IMR-90 (cell line): ENCODE measurements at regions not wholly inside any gene's neighbourhood (a gene's known extent, or its start where the extent isn't known, plus 50 kb on each side); places are given as distances from the start of the nearest gene placed in this dataset.

Source experiments
- ATAC-seq: fragments of 200-7000 bp; cut with Tn5 transposase; 2 replicates; pipeline ENCODE4 v1.9.1; 2020; ENCODE audit warnings: low read depth, mild to moderate bottlenecking, moderate library complexity
- BruUV-seq: library from RNA; stranded (reverse); fragments of 400-500 nt; replicated peaks from 2 replicates; lab custom pipeline; 2021; lab: Mats Ljungman, UMichigan
- CTCF ChIA-PET: fragments of 300-600 bp; formaldehyde crosslinking; extraction: SDS; loops from one replicate; lab custom pipeline; 2021; ENCODE audit warnings: antibody characterized with exemption; lab: Yijun Ruan, JAX
- POLR2A ChIA-PET: fragments of 300-600 bp; sonication (Branson Sonifier 250); formaldehyde crosslinking; loops from one replicate; lab custom pipeline; 2022; ENCODE audit warnings: antibody characterized with exemption; ENCODE audit not compliant: unreplicated experiment; lab: Charles Lee
- DNase-seq: peaks from one replicate; pipeline ENCODE4 v3.0.0; 2013
- H2AFZ ChIP-seq: replicated peaks from 2 replicates; pipeline ENCODE3; 2013; ENCODE audit warnings: low read length, mild to moderate bottlenecking; ENCODE audit not compliant: poor library complexity
- H2AK5ac ChIP-seq: 2 replicates; pipeline ENCODE4 v1.6.1; 2013; ENCODE audit warnings: low read depth, low read length, inconsistent platforms
- H2AK9ac ChIP-seq: replicated peaks from 2 replicates; pipeline ENCODE3; 2013; ENCODE audit warnings: mild to moderate bottlenecking, low read depth, low read length, moderate library complexity; ENCODE audit not compliant: poor library complexity
- H2BK120ac ChIP-seq: 2 replicates; pipeline ENCODE4 v1.6.1; 2013; ENCODE audit warnings: low read depth, low read length, inconsistent platforms
- H2BK15ac ChIP-seq: 3 replicates; pipeline ENCODE4 v1.6.1; 2013; ENCODE audit warnings: low read depth, low read length, inconsistent platforms
- H2BK20ac ChIP-seq: 2 replicates; pipeline ENCODE4 v1.6.1; 2013; ENCODE audit warnings: low read depth, mild to moderate bottlenecking, inconsistent platforms, low read length, moderate library complexity
- H2BK5ac ChIP-seq: 2 replicates; pipeline ENCODE4 v1.6.1; 2013; ENCODE audit warnings: mild to moderate bottlenecking, low read depth, low read length, inconsistent platforms; ENCODE audit not compliant: poor library complexity, severe bottlenecking
- H3K14ac ChIP-seq: replicated peaks from 2 replicates; pipeline ENCODE4 v1.6.1; 2013; ENCODE audit warnings: low read depth, low read length, inconsistent platforms
- H3K18ac ChIP-seq: 2 replicates; pipeline ENCODE4 v1.6.1; 2013; ENCODE audit warnings: low read depth, low read length, control low read depth
- H3K23ac ChIP-seq: 2 replicates; pipeline ENCODE4 v1.6.1; 2013; ENCODE audit warnings: low read depth, low read length, inconsistent platforms
- H3K27ac ChIP-seq: 2 replicates; pipeline ENCODE4 v1.5.1; 2013; ENCODE audit warnings: mild to moderate bottlenecking, control low read depth, low read length; ENCODE audit not compliant: insufficient read depth
- H3K27me3 ChIP-seq: 2 replicates; pipeline ENCODE4 v1.6.1; 2013; ENCODE audit warnings: low read length; ENCODE audit not compliant: control insufficient read depth, insufficient read depth
- H3K36me3 ChIP-seq: 2 replicates; pipeline ENCODE4 v1.6.1; 2013; ENCODE audit warnings: low read length, mixed read lengths; ENCODE audit not compliant: control insufficient read depth, insufficient read depth
- H3K4ac ChIP-seq: 2 replicates; pipeline ENCODE4 v1.6.1; 2013; ENCODE audit warnings: low read depth, low read length, inconsistent platforms
- H3K4me1 ChIP-seq: 2 replicates; pipeline ENCODE4 v1.6.1; 2013; ENCODE audit warnings: low read length, mixed read lengths; ENCODE audit not compliant: control insufficient read depth, insufficient read depth
- H3K4me2 ChIP-seq: 2 replicates; pipeline ENCODE4 v1.6.1; 2013; ENCODE audit warnings: low read depth, mild to moderate bottlenecking, control low read depth, low read length, moderate library complexity
- H3K4me3 ChIP-seq: 2 replicates; pipeline ENCODE4 v1.5.1; 2013; ENCODE audit warnings: low read depth, mild to moderate bottlenecking, control low read depth, low read length, moderate library complexity; ENCODE audit not compliant: insufficient read depth
- H3K56ac ChIP-seq: 2 replicates; pipeline ENCODE4 v1.6.1; 2013; ENCODE audit warnings: low read length, inconsistent platforms; ENCODE audit not compliant: insufficient read depth; ENCODE audit errors: extremely low read depth
- H3K79me1 ChIP-seq, 2 experiments: 2 replicates each; pipeline ENCODE4 v1.6.1; 2013; ENCODE audit warnings: low read length in 2 of 2, inconsistent platforms in 1 of 2, low read depth in 1 of 2
- H3K9ac ChIP-seq: 2 replicates; pipeline ENCODE4 v1.6.1; 2013; ENCODE audit warnings: low read depth, low read length, control low read depth
- H3K9me1 ChIP-seq: 2 replicates; pipeline ENCODE4 v1.6.1; 2013; ENCODE audit warnings: low read length, inconsistent platforms; ENCODE audit not compliant: insufficient read depth
- H3K9me3 ChIP-seq: 2 replicates; pipeline ENCODE4 v1.6.1; 2013; ENCODE audit warnings: low read length; ENCODE audit not compliant: control insufficient read depth, insufficient read depth
- H4K20me1 ChIP-seq: 2 replicates; pipeline ENCODE4 v1.6.1; 2013; ENCODE audit warnings: low read length, inconsistent platforms; ENCODE audit not compliant: insufficient read depth
- H4K5ac ChIP-seq: 2 replicates; pipeline ENCODE4 v1.6.1; 2013; ENCODE audit warnings: mild to moderate bottlenecking, low read depth, low read length, control low read depth
- H4K8ac ChIP-seq, 2 experiments: 2 replicates each; pipeline ENCODE4 v1.6.1; 2013; ENCODE audit warnings: low read depth in 2 of 2, low read length in 2 of 2, control low read depth in 1 of 2, inconsistent platforms in 1 of 2
- H4K91ac ChIP-seq: 2 replicates; pipeline ENCODE4 v1.6.1; 2013; ENCODE audit warnings: low read depth, low read length, inconsistent platforms; ENCODE audit not compliant: insufficient read depth
- BHLHE40 ChIP-seq: fragments of 150-350 bp; IDR thresholded peaks from 2 replicates; pipeline ENCODE4 v1.6.1; 2016; ENCODE audit warnings: mild to moderate bottlenecking, low read depth, low read length
- CEBPB ChIP-seq: IDR thresholded peaks from 2 replicates; pipeline ENCODE4 v1.6.1; 2012; ENCODE audit warnings: low read depth, low read length, improper control_type of control experiment
- CHD1 ChIP-seq: IDR thresholded peaks from 2 replicates; pipeline ENCODE4 v1.6.1; 2012; ENCODE audit warnings: low read depth, low read length, improper control_type of control experiment
- FOS ChIP-seq: fragments of 150-350 bp; IDR thresholded peaks from 2 replicates; pipeline ENCODE4 v1.6.1; 2016; ENCODE audit warnings: low read depth, low read length
- MAFK ChIP-seq: IDR thresholded peaks from 2 replicates; pipeline ENCODE4 v1.6.1; 2012; ENCODE audit warnings: low read depth, low read length, improper control_type of control experiment
- MAZ ChIP-seq: IDR thresholded peaks from 2 replicates; pipeline ENCODE4 v1.6.1; 2012; ENCODE audit warnings: low read depth, mild to moderate bottlenecking, low read length, improper control_type of control experiment, moderate library complexity, borderline replicate concordance
- MXI1 ChIP-seq: IDR thresholded peaks from 2 replicates; pipeline ENCODE4 v1.6.1; 2012; ENCODE audit warnings: low read depth, mild to moderate bottlenecking, low read length, moderate library complexity, borderline replicate concordance
- NFE2L2 ChIP-seq: fragments of 150-350 bp; IDR thresholded peaks from 2 replicates; pipeline ENCODE4 v1.6.1; 2016; ENCODE audit warnings: low read depth, mild to moderate bottlenecking, low read length
- POLR2A ChIP-seq: IDR thresholded peaks from 2 replicates; pipeline ENCODE4 v1.6.1; 2012; ENCODE audit warnings: mild to moderate bottlenecking, low read depth, low read length
- RAD21 ChIP-seq: IDR thresholded peaks from 2 replicates; pipeline ENCODE4 v1.6.1; 2012; ENCODE audit warnings: low read length, improper control_type of control experiment
- RCOR1 ChIP-seq: IDR thresholded peaks from 2 replicates; pipeline ENCODE4 v1.6.1; 2012; ENCODE audit warnings: mild to moderate bottlenecking, low read length, improper control_type of control experiment; ENCODE audit not compliant: insufficient replicate concordance
- RFX5 ChIP-seq: IDR thresholded peaks from 2 replicates; pipeline ENCODE4 v1.8.0; 2012; ENCODE audit warnings: low read depth, mild to moderate bottlenecking, low read length, moderate library complexity
- SMC3 ChIP-seq: fragments of 150-350 bp; IDR thresholded peaks from 2 replicates; pipeline ENCODE4 v1.6.1; 2016; ENCODE audit warnings: low read depth, mild to moderate bottlenecking, antibody characterized with exemption, low read length, moderate library complexity
- WGBS, 2 experiments: methylation state at CpG; one replicate each; pipeline versions ENCODE4 v1.1.5 to v1.1.7; 2013; ENCODE audit warnings: missing lambda C conversion rate in 2 of 2; ENCODE audit not compliant: insufficient read length in 1 of 2; ENCODE audit errors: extremely low coverage in 2 of 2; 5-methylcytosine and 5-hydroxymethylcytosine counted together
- dilution Hi-C: fragments of 300-500 bp; cut with HindIII; formaldehyde crosslinking; loops from one replicate; pipeline ENCODE4 v1.14.3; 2018; ENCODE audit warnings: low sequenced_read_pairs; ENCODE audit not compliant: unreplicated experiment
- in situ Hi-C: fragments of 300-500 bp; cut with MboI; formaldehyde crosslinking; loops from 3 replicates; pipeline ENCODE4 v1.14.3; 2019; ENCODE audit warnings: low sequenced_read_pairs, inconsistent platforms, mixed read lengths
- intact Hi-C: fragments of 100-400 bp; cut with micrococcal nuclease; formaldehyde crosslinking; loops from 2 replicates; pipeline ENCODE4 v1.10.0; 2022
- TF ChIP-seq, protein P1 (sequence below): fragments of 150-350 bp; IDR thresholded peaks from 2 replicates; pipeline ENCODE4 v1.6.1; 2016; ENCODE audit warnings: low read depth, mild to moderate bottlenecking, low read length, moderate library complexity, borderline replicate concordance
- TF ChIP-seq, protein P2 (sequence below): conservative IDR thresholded peaks from 2 replicates; pipeline ENCODE4 v1.5.1; 2012; ENCODE audit warnings: mild to moderate bottlenecking, low read depth, low read length, improper control_type of control experiment

DNA sequence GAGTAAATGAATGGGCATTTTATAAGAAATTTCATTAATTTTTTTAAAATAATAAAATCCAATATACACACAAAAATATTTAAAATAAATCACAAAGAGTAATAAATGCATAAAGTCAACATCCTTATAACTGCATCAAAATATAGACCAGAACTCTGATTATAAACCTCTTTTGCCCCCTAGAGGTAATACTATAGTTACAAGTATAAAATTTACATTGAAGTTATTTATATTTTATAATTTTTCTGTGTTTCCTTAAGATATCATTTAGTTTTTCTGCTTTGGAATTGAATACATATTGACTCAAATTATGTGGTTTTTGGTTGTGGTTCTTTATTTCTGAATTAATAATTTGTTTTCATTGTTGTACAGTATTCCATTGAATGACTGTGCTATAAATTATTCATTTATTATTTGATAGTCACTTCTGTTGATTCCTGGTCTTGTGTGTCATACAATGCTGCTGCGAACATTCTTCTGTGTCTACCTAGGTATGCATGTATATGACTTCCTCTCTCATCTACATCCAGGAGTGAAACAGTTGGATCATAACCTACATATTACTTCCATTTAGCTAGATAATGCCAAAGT, 673.6 kb downstream of the IPMK start:
- Histone ChIP-seq H2BK20ac (no peak overlapping the region), H2AFZ (no peak overlapping the region), H3K23ac (no peak overlapping the region), H2AK9ac (no peak overlapping the region), H2BK5ac (no peak overlapping the region), H3K27me3 (no peaks in the 10 kb centered on the region), H3K4ac (no peak overlapping the region), H4K8ac (no peak overlapping the region), H4K91ac (no peak overlapping the region), H3K9me3 (peaks cover 2% of the 10 kb centered on the region; the same call in 1 of the 2 replicates), H3K9ac (no peak overlapping the region), H3K18ac (no peak overlapping the region), H3K56ac (no peak overlapping the region), H3K4me3 (no peak overlapping the region), H3K9me1 (no peaks in the 10 kb centered on the region), H2AK5ac (no peak overlapping the region), H3K36me3 (no peaks in the 10 kb centered on the region), H3K4me2 (no peak overlapping the region), H3K79me1 (no peaks in the 10 kb centered on the region), H3K14ac (no peak overlapping the region), H3K4me1 (no peaks in the 10 kb centered on the region), H2BK15ac (no peak overlapping the region), H4K5ac (no peak overlapping the region), H2BK120ac (no peak overlapping the region), H3K27ac (no peak overlapping the region), H4K20me1 (no peaks in the 10 kb centered on the region)
- no peak for DNase-seq
- BruUV-seq, result no TSS peak
- no peak for ATAC-seq
- no CpG with 5 or more reads among the region's 1 CpG for WGBS, 2 experiments
- TF ChIP-seq POLR2A, result no peak
- no peak for TF ChIP-seq MAZ
- no peak for TF ChIP-seq MAFK
- no peak for TF ChIP-seq RAD21
- no peak for TF ChIP-seq CHD1
- TF ChIP-seq RCOR1, result no peak
- TF ChIP-seq, protein P1, sequence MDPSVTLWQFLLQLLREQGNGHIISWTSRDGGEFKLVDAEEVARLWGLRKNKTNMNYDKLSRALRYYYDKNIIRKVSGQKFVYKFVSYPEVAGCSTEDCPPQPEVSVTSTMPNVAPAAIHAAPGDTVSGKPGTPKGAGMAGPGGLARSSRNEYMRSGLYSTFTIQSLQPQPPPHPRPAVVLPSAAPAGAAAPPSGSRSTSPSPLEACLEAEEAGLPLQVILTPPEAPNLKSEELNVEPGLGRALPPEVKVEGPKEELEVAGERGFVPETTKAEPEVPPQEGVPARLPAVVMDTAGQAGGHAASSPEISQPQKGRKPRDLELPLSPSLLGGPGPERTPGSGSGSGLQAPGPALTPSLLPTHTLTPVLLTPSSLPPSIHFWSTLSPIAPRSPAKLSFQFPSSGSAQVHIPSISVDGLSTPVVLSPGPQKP, result no peak
- TF ChIP-seq MXI1, result no peak
- TF ChIP-seq FOS, result no peak
- TF ChIP-seq CEBPB, result no peak
- no peak for TF ChIP-seq SMC3
- TF ChIP-seq BHLHE40, result no peak
- TF ChIP-seq, protein P2, sequence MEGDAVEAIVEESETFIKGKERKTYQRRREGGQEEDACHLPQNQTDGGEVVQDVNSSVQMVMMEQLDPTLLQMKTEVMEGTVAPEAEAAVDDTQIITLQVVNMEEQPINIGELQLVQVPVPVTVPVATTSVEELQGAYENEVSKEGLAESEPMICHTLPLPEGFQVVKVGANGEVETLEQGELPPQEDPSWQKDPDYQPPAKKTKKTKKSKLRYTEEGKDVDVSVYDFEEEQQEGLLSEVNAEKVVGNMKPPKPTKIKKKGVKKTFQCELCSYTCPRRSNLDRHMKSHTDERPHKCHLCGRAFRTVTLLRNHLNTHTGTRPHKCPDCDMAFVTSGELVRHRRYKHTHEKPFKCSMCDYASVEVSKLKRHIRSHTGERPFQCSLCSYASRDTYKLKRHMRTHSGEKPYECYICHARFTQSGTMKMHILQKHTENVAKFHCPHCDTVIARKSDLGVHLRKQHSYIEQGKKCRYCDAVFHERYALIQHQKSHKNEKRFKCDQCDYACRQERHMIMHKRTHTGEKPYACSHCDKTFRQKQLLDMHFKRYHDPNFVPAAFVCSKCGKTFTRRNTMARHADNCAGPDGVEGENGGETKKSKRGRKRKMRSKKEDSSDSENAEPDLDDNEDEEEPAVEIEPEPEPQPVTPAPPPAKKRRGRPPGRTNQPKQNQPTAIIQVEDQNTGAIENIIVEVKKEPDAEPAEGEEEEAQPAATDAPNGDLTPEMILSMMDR, result no peak; the same call in 1 of the 2 replicates
- no peak for TF ChIP-seq RFX5
- no peak for TF ChIP-seq NFE2L2
- ChIA-PET CTCF (no interaction called here), POLR2A (no interaction called here)
- in situ Hi-C loops (no loop called here), intact Hi-C loops (no loop called here), dilution Hi-C loops (no loop called here)
